MM.1S (cell line): ENCODE measurements at regions not wholly inside any gene's neighbourhood (a gene's known extent, or its start where the extent isn't known, plus 50 kb on each side); places are given as distances from the start of the nearest gene placed in this dataset.

Experiments used
- EZH2 ChIP-seq: fragments of 300-600 bp; sonication (generic); optimal IDR thresholded peaks from 2 replicates; pipeline ENCODE3; 2017; ENCODE audit warnings: low read depth, mild to moderate bottlenecking, antibody characterized with exemption, low read length, mixed read lengths
- TF ChIP-seq, protein P1 (sequence below): fragments of 300-600 bp; sonication (generic); IDR thresholded peaks from 2 replicates; pipeline ENCODE4 v1.5.1; 2016; ENCODE audit warnings: antibody characterized with exemption, low read length, mixed read lengths

DNA sequence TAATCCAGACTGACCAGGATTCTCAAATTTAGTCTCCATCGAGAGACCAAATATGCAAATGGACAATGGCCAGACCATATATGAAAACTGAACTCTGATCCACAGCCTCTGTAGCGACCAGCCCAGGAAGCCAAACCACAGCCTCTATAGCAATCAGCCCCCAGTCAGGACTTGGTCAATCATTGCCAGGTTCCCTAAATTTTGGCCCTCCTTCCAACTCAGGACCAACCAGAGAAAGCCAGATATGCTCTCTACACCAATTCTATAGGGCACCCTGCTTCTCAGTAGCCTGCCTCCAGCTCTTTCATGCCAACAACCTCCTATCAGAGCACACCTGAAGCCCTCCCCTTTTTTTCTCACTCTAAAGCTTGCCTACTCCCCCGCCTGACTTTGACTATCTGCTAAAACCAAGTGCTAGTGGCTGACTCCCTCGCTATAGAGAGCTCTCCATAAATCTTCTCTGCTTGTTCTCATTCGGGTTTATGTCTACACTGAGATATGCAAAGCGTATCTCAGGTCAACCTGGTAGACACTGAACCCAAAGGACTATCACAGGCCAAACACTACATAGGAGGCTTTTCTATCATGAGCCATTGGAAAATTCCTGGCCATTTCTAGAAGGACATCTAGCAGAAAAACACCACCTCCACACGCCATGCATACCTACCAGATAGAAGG is 110.5 kb upstream of the FUT8 start:
- TF ChIP-seq, protein P1, sequence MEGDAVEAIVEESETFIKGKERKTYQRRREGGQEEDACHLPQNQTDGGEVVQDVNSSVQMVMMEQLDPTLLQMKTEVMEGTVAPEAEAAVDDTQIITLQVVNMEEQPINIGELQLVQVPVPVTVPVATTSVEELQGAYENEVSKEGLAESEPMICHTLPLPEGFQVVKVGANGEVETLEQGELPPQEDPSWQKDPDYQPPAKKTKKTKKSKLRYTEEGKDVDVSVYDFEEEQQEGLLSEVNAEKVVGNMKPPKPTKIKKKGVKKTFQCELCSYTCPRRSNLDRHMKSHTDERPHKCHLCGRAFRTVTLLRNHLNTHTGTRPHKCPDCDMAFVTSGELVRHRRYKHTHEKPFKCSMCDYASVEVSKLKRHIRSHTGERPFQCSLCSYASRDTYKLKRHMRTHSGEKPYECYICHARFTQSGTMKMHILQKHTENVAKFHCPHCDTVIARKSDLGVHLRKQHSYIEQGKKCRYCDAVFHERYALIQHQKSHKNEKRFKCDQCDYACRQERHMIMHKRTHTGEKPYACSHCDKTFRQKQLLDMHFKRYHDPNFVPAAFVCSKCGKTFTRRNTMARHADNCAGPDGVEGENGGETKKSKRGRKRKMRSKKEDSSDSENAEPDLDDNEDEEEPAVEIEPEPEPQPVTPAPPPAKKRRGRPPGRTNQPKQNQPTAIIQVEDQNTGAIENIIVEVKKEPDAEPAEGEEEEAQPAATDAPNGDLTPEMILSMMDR, result no peak
- no peak for TF ChIP-seq EZH2
